HG03520 (cell line): ENCODE measurements at regions not wholly inside any gene's neighbourhood (a gene's known extent, or its start where the extent isn't known, plus 50 kb on each side); places are given as distances from the start of the nearest gene placed in this dataset.
"Not testable (repeated sequence)": the region's sequence is repeated elsewhere in the genome, so short reads cannot be mapped to it uniquely, and the experiment has no call there.

Experiments
- ATAC-seq: cut with Tn5 transposase; IDR thresholded peaks from one replicate; pipeline ENCODE4 v1.9.1; 2021; ENCODE audit warnings: mild to moderate bottlenecking, moderate library complexity; ENCODE audit not compliant: unreplicated experiment

DNA sequence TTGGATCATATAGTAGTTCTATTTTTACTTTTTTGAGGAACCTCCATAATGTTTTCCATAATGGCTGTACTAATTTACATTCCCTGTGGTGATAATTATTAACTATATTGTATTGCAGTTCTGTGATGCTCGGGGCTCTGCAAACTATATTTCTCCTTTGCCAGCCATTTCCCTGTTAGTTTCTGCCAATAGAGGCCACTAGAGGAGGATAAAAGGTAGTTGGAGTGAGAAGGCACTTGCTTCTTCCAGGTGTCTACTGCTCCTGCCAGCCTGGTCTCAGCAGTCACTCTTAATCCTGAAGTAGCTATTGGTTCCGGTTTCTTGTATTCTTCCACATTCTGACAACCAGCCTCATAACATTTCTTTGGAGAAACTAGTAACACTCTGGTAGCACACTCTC lies 233.9 kb upstream of the GBE1 start:
- no peak for ATAC-seq

- ATAC-seq: no peak
Measured at GRCh38 chr3:81989758-81990157, 228.3 kb upstream of the GBE1 start.

DNA sequence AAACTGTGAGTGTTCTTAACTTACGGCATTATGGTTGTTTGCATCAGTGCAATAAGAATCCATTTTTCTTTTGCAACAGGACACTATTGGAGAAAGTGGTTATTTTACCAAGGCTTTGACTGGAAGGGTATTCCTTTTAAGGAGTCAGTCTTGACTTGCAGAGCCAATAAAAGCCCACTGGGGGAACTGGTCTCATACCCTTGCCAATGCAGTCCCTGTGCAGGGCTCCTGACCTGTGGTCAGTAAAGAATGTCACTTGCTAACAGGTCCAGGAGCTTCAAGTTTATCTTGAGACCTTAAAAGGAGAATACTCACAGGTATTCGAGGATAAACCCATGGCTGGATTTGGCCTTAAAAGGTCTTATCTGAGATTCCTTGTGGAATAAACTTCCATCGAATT lies 227.8 kb upstream of the GBE1 start:
- no peak for ATAC-seq

DNA sequence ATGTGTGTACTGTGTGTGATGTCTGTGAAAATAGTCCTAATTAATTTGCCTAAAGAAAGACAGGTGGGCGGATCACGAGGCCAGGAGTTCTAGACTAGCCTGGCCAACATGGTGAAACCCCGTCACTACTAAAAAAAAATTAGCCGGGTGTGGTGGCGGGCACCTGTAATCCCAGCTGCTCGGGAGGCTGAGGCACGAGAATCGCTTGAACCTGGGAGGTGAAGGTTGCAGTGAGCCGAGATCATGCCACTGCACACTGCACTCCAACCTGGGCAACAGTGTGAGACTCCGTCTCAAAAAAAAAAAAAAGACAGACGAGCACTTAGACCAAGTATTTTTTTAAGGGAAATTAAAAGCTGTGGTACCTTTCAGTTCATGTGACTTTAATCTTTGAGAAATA lies 226.0 kb upstream of the GBE1 start:
- ATAC-seq: not testable (repeated sequence)

GRCh38 chr3:81985996-81986723 lies 224.7 kb upstream of the GBE1 start:
- ATAC-seq: no peak

GRCh38 chr3:81983382-81983781 lies 221.9 kb upstream of the GBE1 start:
- no peak for ATAC-seq

- no peak for ATAC-seq
Measured at GRCh38 chr3:81980596-81981494, 219.4 kb upstream of the GBE1 start.

DNA sequence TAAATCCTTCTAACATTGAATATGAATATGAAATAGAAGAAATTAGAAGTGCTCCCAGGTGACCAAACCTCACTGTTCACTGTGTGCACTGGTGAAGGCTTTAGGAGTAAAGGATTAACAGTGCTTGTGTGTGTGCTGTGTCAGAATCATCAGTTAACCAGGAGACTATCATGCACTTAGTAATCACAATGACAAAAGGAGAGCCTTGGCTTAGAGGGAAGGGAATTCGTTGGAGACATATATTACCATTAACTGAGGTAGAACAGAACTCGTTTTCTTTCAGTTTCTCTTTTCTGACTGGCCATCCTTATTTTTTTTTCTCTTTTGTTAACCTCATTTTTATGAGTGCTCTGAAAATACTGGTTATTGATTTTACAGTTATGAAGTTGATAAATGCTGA lies 213.3 kb upstream of the GBE1 start:
- ATAC-seq: no peak

GRCh38 chr3:81968658-81969057 lies 207.2 kb upstream of the GBE1 start:
- no peak for ATAC-seq

DNA sequence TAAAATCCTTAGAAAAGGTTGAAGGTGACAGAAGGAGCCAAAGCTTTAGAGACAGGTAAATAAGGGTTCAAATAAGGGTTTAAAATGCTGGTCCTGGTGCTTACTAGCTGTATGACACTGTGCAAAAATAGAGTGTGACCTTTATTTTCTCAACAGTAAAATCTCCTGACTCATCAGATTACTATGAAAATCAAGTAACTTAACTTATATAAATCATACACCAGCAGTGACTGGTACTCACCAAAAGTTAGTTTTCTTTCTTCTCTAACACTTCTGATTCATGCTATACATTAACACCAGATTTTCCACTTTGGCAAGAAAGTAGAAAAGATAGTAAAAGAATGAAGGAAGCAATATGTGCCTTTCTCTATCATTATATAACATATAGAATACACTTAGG lies 205.9 kb upstream of the GBE1 start:
- ATAC-seq: no peak

DNA sequence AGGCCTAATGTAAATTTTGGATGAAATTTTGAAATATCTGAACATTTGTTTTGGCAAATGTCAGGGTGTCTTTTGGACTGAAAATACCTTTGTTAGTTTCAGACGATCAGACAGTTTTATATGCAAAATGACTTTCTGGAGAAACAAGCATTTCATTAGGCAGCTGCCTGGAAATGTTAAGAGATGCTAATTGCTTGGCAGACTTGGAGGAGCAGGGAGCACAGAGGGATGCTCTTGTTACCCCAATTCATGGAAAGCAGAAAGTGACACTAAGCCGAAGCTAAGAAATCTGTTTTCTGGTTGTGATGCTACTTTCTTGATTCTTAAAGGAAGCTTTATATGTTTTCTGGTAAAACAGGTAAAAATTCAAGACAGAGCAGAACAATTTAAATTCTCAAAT lies 204.3 kb upstream of the GBE1 start:
- ATAC-seq: no peak

DNA sequence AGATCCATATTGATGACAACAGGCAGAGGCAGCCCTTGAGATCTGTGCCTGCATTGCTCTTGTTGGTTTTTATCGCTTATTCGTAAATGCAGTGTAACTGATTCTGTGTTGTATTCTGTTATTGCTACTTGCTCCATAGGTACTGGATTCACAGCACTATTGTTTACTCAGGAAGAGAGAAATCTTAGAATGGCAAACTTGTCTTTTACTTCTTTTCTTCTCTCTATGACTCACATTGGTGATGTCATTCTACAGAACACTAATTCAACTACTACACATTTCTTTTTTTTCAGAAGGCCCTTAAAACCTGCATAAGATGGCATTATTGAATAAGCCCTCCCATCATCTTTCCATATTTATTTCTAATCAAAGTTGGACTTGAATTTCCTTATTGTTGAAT lies 201.0 kb upstream of the GBE1 start:
- no peak for ATAC-seq

GRCh38 chr3:81958972-81959640 lies 197.7 kb upstream of the GBE1 start:
- no peak for ATAC-seq

DNA sequence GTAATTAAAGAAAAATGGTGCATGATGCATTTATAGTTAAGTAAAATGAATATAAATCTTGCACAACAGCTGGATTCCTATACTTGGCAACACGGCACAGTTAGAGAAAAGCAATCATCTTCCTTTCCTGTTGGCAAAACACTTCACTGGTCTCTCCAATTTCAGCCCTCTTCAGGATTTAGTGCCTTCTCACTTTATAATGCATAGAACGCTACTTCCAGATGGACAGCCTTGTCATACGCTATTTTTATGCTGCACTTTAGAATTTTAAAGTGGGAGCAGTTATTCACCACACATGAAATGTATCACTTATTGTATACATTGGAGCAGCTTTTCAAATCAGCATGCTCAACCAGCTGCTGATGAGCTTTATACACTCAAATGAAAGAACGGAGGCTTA lies 194.4 kb upstream of the GBE1 start:
- ATAC-seq: no peak

DNA sequence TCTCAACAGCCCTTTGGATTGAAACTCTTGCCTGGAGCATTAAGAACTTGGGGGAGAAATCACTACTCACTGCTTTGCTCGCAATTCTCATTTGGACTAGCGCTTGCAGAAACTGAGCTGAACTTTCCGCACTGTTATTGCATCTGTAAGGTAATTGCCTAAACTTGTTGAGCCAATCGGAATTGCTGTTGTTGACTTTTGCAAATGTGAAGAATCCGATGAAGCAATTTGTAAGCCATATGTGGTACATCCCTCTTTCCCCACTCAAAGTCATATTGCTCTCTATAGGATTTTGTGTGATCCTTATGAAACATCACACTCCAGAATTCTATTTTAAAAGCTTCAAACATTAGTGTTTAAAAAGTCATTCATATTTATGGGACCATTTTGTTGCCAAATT lies 191.7 kb upstream of the GBE1 start:
- no peak for ATAC-seq

DNA sequence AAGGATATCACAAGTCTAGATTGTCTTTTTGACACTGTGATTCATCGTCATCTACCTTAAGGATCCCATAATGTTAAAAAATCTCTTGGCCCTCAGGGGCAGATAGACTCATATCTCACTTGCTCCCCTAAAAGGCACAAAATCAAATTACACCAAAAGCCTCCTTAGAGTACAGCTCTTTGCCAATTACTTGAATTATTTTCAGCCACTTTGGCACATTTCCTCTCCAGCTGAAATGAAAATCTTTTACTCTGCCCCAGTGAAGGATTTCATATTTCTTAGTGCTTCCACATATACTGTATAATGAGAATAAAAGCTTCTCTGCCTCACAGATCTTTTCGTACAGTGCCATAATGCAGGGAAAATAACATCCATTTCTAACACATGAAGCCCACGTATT lies 190.7 kb upstream of the GBE1 start:
- ATAC-seq: no peak

DNA sequence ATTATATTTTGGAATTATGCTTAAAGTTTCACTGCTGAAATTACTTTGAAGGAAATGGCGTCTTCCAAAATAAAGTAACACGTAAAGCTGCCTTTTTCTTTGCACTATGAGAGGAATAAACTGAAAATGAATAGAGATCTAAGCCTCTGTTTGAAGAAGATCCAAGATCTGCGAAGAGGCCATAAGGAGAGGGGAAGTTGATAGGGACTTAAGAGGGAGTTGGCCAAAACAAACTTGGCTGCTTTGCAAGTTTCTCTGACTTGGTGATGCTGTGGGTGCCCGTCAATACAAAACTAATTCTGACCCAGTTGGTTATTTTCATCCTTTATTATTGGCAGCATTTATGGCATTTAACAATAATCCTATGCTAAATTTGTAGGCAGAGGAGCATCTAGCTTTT lies 190.2 kb upstream of the GBE1 start:
- ATAC-seq: no peak

DNA sequence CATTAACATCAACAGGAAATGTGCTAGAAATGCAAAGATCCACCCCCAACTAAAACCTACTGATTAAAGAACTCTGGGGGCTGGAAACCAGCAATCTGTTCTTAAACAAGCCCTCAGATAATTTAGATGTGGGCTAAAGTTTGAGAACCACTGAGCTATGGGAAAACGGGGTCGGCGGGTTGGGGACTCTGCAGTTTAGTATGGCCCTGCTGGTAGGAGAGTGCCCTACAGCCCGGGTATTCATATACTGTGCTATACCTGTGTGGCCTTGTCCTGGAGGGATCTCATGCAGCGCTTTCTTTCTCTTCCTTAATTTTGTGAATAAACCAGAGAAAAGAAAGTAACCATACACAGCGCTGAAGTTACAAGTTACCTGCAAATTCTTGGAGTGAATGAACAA lies 189.7 kb upstream of the GBE1 start:
- ATAC-seq: no peak

GRCh38 chr3:81947359-81947758 lies 185.9 kb upstream of the GBE1 start:
- ATAC-seq: no peak

GRCh38 chr3:81938681-81939080 lies 177.2 kb upstream of the GBE1 start:
- ATAC-seq: no peak

GRCh38 chr3:81936817-81937216 lies 175.4 kb upstream of the GBE1 start:
- no peak for ATAC-seq

DNA sequence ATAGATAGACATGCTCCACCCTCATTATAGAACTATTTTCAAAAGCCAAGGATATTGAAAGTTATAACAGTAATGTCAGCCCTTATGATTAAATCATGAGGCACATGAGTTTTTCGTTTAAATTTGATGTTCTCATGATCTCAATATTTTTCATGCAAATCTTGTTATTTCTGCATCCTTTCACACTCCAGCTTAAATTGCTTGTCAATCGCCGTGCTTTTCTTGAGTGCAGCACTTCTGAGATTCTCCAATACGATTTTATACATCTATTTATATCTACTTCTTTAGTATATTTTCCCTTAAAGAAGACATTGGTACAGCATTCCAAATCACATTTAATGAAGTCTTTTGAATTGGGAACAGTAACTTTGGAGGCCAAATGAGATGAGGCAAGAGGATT lies 171.2 kb upstream of the GBE1 start:
- ATAC-seq: no peak
